ENCODE measurements at regions not wholly inside any gene's neighbourhood (a gene's known extent, or its start where the extent isn't known, plus 50 kb on each side); places are given as distances from the start of the nearest gene placed in this dataset.
"Not testable (repeated sequence)": the region's sequence is repeated elsewhere in the genome, so short reads cannot be mapped to it uniquely, and the experiment has no call there.

DNA sequence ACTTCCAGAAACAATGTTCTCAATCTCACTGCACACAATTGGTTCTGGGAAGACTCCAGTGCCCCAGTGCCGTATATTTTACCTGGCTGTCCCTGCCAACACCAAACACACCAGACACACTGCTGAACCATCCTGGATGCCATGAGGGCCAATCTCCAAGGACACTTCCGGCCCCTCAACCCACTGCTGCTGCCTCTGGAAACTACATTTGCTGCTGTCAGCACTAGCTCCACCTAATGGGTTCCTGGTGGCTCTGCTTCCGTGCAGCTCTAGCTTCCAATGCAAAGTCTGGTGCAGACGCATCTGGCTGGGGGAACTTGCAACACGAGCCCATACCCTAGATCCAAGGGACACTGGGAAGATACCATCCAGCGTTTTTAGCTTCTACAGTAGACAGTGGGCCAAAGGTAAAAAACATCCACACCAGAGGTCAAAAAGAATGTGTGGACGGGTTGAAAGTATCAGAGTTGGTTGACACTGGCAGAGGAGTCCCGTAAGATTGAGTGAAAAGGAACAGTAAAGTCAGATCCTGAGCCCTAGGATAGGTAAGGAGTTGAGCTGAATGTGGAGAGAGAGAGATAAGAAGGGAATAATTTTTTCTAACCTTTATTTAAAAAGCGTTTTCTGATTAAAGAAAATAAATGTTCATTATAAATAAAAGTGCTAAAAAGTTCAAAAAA, 99.7 kb upstream of the KIF2A start:
- ChIA-PET CTCF (no interaction called here), POLR2A (no interaction called here)

DNA sequence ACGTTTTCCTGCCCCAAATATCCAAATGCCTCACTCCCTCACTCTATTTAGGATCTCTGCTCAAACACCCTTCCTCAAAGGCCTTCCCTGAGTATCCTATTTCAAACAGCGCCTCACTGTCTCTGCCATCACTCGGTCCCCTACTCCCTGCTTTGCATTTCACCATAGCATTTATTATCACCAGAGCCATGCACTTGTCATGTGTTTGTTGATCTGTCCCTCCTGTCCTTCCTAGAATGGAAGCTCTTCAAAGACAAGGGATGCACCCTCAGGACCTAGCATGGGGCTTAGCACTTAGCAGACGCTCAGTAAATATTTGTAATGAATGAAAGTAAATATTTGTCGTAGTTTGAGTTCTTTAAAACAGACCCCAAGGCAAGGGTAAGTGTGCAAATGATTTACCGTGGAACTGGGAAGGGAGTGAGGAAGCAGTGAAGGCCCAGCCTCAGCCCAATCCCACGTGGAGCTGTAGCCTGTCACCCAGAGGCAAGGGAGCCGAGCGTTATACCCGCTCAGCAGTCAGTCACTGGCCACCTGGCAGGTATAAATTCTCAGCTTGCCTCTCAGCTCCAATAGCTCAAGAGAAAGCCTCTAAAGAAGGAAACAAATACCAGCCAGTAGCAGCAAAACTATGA, 97.7 kb upstream of the KIF2A start:
- CTCF ChIA-PET = no interaction called here

More for the DNA sequence above, 99.7 kb upstream of the KIF2A start:
- TF ChIP-seq, protein P1, sequence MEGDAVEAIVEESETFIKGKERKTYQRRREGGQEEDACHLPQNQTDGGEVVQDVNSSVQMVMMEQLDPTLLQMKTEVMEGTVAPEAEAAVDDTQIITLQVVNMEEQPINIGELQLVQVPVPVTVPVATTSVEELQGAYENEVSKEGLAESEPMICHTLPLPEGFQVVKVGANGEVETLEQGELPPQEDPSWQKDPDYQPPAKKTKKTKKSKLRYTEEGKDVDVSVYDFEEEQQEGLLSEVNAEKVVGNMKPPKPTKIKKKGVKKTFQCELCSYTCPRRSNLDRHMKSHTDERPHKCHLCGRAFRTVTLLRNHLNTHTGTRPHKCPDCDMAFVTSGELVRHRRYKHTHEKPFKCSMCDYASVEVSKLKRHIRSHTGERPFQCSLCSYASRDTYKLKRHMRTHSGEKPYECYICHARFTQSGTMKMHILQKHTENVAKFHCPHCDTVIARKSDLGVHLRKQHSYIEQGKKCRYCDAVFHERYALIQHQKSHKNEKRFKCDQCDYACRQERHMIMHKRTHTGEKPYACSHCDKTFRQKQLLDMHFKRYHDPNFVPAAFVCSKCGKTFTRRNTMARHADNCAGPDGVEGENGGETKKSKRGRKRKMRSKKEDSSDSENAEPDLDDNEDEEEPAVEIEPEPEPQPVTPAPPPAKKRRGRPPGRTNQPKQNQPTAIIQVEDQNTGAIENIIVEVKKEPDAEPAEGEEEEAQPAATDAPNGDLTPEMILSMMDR (IDR thresholded peaks at IDR 0.05; ENCODE audit: insufficient read depth, low read length, missing control alignments) = no peak
- H3K4me3 ChIP-seq (ENCODE audit: low read depth, low read length) = no peak overlapping the region
- DNase-seq (ENCODE audit: low read depth, low spot score) = no peak

DNA sequence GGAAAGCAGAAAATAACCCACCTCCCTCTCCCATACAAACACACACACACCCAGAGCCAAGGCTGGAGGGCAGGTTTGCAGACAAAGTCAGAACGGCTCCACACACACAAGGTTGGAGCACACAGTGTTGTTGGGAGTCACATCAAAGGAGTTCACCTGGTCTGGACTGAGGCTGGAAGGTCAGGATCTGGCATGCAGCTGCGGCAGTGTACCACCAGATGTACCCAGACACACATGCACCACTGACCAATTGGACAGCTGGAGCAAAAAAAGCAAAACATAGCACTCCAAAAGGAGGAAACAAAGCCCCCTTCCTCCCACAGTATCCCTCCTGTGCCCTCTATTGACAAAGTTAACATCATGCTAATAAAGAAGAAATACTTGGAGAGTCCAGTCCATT, 94.6 kb upstream of the KIF2A start:
- no peak for DNase-seq (ENCODE audit: low read depth, low spot score)
- CTCF ChIA-PET = no interaction called here
- TF ChIP-seq, protein P1 (IDR thresholded peaks at IDR 0.05; ENCODE audit: insufficient read depth, low read length, missing control alignments) = no peak
- H3K4me3 ChIP-seq (ENCODE audit: low read depth, low read length) = no peak overlapping the region
- POLR2A ChIA-PET = no interaction called here

More for the DNA sequence above, 97.7 kb upstream of the KIF2A start:
- H3K4me3 ChIP-seq (ENCODE audit: low read depth, low read length) = no peak overlapping the region
- TF ChIP-seq, protein P1 (IDR thresholded peaks at IDR 0.05; ENCODE audit: insufficient read depth, low read length, missing control alignments) = no peak
- POLR2A ChIA-PET = no interaction called here
- DNase-seq (ENCODE audit: low read depth, low spot score) = no peak

DNA sequence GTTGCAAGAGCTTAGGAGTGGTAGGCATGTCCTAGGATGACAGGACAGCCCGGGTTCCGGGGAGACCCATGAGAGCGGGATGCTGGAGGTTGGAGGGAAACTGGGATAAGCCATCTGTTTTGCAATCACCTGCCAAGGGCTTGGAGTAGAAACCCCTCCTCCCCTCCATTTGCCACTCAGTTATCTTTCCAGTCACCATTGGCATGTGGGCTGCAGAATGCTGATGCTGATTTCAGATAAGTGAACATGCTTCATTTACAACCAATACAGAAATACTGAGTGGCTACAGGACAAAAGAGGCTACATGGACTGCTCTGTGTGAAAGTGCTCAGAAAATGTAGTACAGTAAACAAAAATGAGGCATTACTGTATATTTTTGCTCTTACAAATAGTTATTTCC, 93.4 kb upstream of the KIF2A start:
- CTCF ChIA-PET = no interaction called here
- H3K4me3 ChIP-seq (ENCODE audit: low read depth, low read length) = no peak overlapping the region
- TF ChIP-seq, protein P1 (IDR thresholded peaks at IDR 0.05; ENCODE audit: insufficient read depth, low read length, missing control alignments) = no peak
- POLR2A ChIA-PET = no interaction called here
- DNase-seq (ENCODE audit: low read depth, low spot score) = no peak

DNA sequence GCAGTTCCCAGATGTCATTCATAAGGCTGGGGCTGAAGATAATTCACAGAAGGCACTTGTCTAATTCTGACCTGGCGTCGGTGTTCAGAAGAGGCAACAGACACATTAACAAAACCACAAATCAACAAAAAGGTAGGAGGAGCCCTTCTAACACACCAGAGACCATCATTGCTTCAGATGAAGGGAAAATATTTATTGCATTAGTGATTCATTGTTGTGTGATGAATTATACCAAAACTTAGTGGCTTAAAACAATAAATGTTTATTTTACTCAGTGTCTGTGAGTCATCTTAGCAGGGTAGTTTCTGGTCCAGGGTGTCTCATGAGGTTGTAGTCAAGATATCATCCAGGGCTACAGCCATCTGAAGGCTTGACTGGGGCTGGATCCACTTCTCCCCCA, 91.3 kb upstream of the KIF2A start:
- TF ChIP-seq, protein P1 (IDR thresholded peaks at IDR 0.05; ENCODE audit: insufficient read depth, low read length, missing control alignments) = no peak
- CTCF ChIA-PET = interaction anchor here (1.3 kb wide), 1 partner anchor 142 kb away, joined by 4 read pairs; no protein-coding TSS in a partner anchor
- no peak overlapping the region for H3K4me3 ChIP-seq (ENCODE audit: low read depth, low read length)
- DNase-seq (ENCODE audit: low read depth, low spot score) = no peak
- POLR2A ChIA-PET = no interaction called here

DNA sequence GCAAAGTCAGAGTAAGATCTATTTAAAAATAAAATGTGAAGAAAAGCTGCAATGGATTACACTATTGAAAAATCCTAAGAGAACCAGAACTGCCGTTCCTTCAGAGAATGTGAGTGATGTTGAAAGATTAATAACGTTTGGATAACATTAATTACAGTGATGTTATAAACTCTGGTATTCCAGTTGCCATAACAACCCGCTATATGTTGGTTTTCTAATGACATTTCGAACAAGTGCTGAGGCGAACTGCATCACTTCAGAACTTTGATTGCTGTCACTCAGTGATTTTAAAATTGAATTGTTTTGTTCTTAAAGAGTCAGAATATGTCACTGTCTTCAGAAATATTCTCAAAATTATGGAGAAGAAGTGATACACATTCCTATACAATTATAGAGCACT, 89.4 kb upstream of the KIF2A start:
- DNase-seq (ENCODE audit: low read depth, low spot score); H3K4me3 ChIP-seq (ENCODE audit: low read depth, low read length); POLR2A ChIA-PET; CTCF ChIA-PET: not testable (repeated sequence)

DNA sequence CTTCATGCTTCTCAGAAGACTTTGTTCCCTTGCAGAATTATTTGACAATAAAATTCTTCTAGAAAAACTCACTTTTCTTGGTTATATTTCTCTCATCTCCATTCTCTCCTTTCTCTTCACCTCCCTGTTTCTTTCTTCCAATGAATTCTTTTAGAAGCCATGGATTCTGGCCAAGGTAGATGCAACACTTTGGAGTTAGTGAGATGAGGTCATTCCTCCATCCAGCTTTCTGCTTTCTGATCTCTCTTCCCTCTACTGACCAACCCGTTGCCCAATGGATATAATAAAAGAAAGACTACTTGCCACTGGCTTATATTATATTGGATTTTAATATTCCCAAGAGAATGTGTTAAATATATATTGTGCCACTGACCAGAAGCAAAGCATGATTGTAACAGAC, 88.9 kb upstream of the KIF2A start:
- H3K4me3 ChIP-seq (ENCODE audit: low read depth, low read length); POLR2A ChIA-PET; CTCF ChIA-PET; DNase-seq (ENCODE audit: low read depth, low spot score): not testable (repeated sequence)

DNA sequence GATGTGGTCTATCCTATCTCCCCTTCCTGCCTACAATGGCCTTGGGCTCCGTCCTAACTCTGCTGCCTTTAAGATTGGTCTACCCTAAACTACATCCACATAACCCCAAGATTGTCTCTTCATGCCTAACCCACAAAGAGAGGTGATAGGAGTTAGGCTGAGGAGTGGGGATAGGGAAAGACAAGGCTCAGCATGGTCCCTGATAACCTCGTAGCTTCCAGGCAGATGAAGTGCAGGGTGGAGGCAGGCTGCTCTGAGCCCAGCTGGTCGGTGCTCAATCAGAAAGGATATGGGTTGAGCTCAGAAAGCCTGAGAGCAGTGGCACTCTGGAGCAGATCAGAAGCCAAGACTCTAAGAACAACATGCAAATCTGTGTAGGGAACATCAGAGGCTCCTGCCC, 87.1 kb upstream of the KIF2A start:
- H3K4me3 ChIP-seq (ENCODE audit: low read depth, low read length); CTCF ChIA-PET; POLR2A ChIA-PET; DNase-seq (ENCODE audit: low read depth, low spot score): not testable (repeated sequence)

DNA sequence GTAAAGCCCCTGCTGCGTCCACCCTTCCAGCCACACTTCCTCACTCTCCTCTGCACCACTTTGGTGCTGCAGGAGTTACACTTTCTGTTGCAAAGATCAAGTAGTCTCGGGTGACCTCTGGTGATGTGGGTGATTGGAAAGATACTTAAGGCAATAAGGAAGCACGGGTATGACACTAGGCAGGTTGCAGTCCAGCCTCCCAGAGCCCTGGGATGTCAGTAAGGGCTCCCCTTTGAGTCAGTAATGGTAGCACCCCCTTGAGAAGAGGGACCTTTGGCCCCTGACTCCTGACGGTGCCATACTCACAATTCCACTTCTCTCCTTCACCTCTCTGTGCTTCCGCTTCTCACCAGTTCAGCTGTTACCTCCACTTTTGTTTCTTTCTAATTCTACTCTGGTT, 84.1 kb upstream of the KIF2A start:
- POLR2A ChIA-PET; DNase-seq (ENCODE audit: low read depth, low spot score); CTCF ChIA-PET; H3K4me3 ChIP-seq (ENCODE audit: low read depth, low read length): not testable (repeated sequence)

DNA sequence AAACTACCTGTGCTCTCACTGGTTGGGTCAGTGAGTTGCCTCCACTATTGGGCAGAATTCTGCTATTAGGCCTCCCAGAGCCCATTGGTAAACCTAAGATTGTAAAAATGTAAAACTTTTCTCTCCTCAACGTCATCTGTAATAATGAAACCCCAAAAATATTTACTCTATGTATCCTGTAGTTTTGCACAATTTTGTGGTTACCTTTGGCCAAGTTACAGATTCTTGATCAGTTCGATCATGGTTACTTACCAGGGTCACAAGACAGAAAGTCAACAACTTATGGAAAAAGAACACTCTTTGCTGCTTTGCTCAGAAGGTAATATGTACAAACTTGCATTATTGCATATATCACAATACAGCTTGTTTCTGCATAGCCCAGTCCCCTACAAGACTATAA, 83.7 kb upstream of the KIF2A start:
- H3K4me3 ChIP-seq (ENCODE audit: low read depth, low read length); POLR2A ChIA-PET; CTCF ChIA-PET: not testable (repeated sequence)
- peak; percentile 10 for DNase-seq (ENCODE audit: low read depth, low spot score)
